H1 (cell line): ENCODE measurements at regions not wholly inside any gene's neighbourhood (a gene's known extent, or its start where the extent isn't known, plus 50 kb on each side); places are given as distances from the start of the nearest gene placed in this dataset.

Experiments
- CTCF ChIA-PET: fragments of 300-600 bp; sonication (Branson Sonifier 250); formaldehyde crosslinking; loops from one replicate; lab custom pipeline; 2021; ENCODE audit not compliant: partially characterized antibody; lab: Charles Lee
- POLR2A ChIA-PET: fragments of 300-600 bp; sonication (Branson Sonifier 250); formaldehyde crosslinking; loops from one replicate; lab custom pipeline; 2021; ENCODE audit warnings: inconsistent platforms; ENCODE audit not compliant: partially characterized antibody; lab: Charles Lee
- DNase-seq, 2 experiments: peaks; one replicate each; pipeline versions ENCODE4 v3.0.0 to v3.0.0-alpha.2; 2010 to 2022; ENCODE audit warnings: low spot score in 2 of 2, low read depth in 1 of 2, mixed read lengths in 1 of 2
- FAIRE-seq: peaks from 2 replicates; lab custom pipeline; 2011; peaks lifted over from hg19 to GRCh38; lab: Jason Lieb, UNC
- H2AFZ ChIP-seq: 2 replicates; pipeline ENCODE4 v1.8.1; 2012; ENCODE audit warnings: low read length, inconsistent platforms
- H2AK5ac ChIP-seq: 2 replicates; pipeline ENCODE4 v1.6.1; 2013; ENCODE audit warnings: low read depth, low read length
- H2BK120ac ChIP-seq: replicated peaks from 2 replicates; pipeline ENCODE3; 2013; ENCODE audit warnings: low read depth, low read length, inconsistent platforms
- H2BK12ac ChIP-seq: 2 replicates; pipeline ENCODE4 v1.6.1; 2013; ENCODE audit warnings: low read depth, low read length
- H2BK15ac ChIP-seq: 2 replicates; pipeline ENCODE4 v1.6.1; 2013; ENCODE audit warnings: low read length
- H2BK20ac ChIP-seq: 2 replicates; pipeline ENCODE4 v1.6.1; 2013; ENCODE audit warnings: low read length
- H2BK5ac ChIP-seq: 2 replicates; pipeline ENCODE4 v1.6.1; 2013; ENCODE audit warnings: low read depth, low read length
- H3K14ac ChIP-seq: 2 replicates; pipeline ENCODE4 v1.6.1; 2013; ENCODE audit warnings: inconsistent platforms; ENCODE audit not compliant: insufficient read length
- H3K18ac ChIP-seq: 2 replicates; pipeline ENCODE4 v1.6.1; 2013; ENCODE audit warnings: low read length; ENCODE audit errors: extremely low read depth
- H3K23ac ChIP-seq: 2 replicates; pipeline ENCODE4 v1.6.1; 2013; ENCODE audit warnings: inconsistent platforms; ENCODE audit not compliant: insufficient read length
- H3K23me2 ChIP-seq: 2 replicates; pipeline ENCODE4 v1.6.1; 2013; ENCODE audit warnings: low read depth, low read length
- H3K27ac ChIP-seq: 2 replicates; pipeline ENCODE4 v1.6.1; 2011; ENCODE audit warnings: low read depth, low read length, inconsistent platforms
- H3K27me3 ChIP-seq, 4 experiments: replicated peaks in 1 of 4; 1 replicate in 1 of 4; 2 replicates in 3 of 4; pipeline versions ENCODE4 v1.6.1 to v1.8.1; 2011 to 2013; ENCODE audit warnings: low read length in 3 of 4, mild to moderate bottlenecking in 3 of 4, inconsistent platforms in 2 of 4, mixed read lengths in 2 of 4, moderate library complexity in 1 of 4; ENCODE audit not compliant: control insufficient read depth in 3 of 4, insufficient read depth in 3 of 4; ENCODE audit errors: extremely low read depth in 1 of 4
- H3K36me3 ChIP-seq, 4 experiments: 2 replicates each; pipeline versions ENCODE4 v1.6.1 to v1.8.1; 2011 to 2013; ENCODE audit warnings: mild to moderate bottlenecking in 4 of 4, low read length in 3 of 4, moderate library complexity in 2 of 4, control low read depth in 1 of 4, inconsistent platforms in 1 of 4; ENCODE audit not compliant: insufficient read depth in 4 of 4, control insufficient read depth in 2 of 4
- H3K4ac ChIP-seq: replicated peaks from 2 replicates; pipeline ENCODE3; 2013; ENCODE audit warnings: low read length, low read depth, mixed read lengths, inconsistent platforms; ENCODE audit not compliant: insufficient read length
- H3K4me1 ChIP-seq, 4 experiments: replicated peaks in 1 of 4; 1 replicate in 1 of 4; 2 replicates in 3 of 4; pipeline versions ENCODE4 v1.6.1 to v1.8.1; 2011 to 2013; ENCODE audit warnings: low read length in 3 of 4, inconsistent platforms in 2 of 4, mixed read lengths in 1 of 4; ENCODE audit not compliant: insufficient read depth in 4 of 4, control insufficient read depth in 3 of 4
- H3K4me2 ChIP-seq, 2 experiments: 2 replicates each; pipeline versions ENCODE4 v1.6.1 to v1.8.1; 2011 to 2013; ENCODE audit warnings: low read depth in 2 of 2, low read length in 2 of 2, control low read depth in 1 of 2, inconsistent platforms in 1 of 2, mild to moderate bottlenecking in 1 of 2; ENCODE audit not compliant: insufficient read depth in 1 of 2
- H3K4me3 ChIP-seq, 4 experiments: fragments of 200-600, 300-600 bp in 1 of 4; sonication (generic), shearing (Covaris generic), sonication (Bioruptor Twin) in 1 of 4; 2 replicates each; pipeline versions ENCODE4 v1.5.1 to v1.8.1; 2011 to 2016; ENCODE audit warnings: low read length in 4 of 4, low read depth in 3 of 4, control low read depth in 2 of 4, inconsistent platforms in 2 of 4, mild to moderate bottlenecking in 2 of 4, mixed read lengths in 1 of 4, moderate library complexity in 1 of 4; ENCODE audit not compliant: insufficient read depth in 2 of 4; ENCODE audit errors: extremely low read depth in 1 of 4
- H3K56ac ChIP-seq: replicated peaks from 2 replicates; pipeline ENCODE3; 2013; ENCODE audit warnings: low read depth, mild to moderate bottlenecking, mixed read lengths, low read length, inconsistent platforms; ENCODE audit not compliant: insufficient read length
- H3K79me1 ChIP-seq: 2 replicates; pipeline ENCODE4 v1.6.1; 2013; ENCODE audit warnings: low read depth, low read length, control low read depth
- H3K79me2 ChIP-seq, 2 experiments: 2 replicates each; pipeline versions ENCODE4 v1.6.1 to v1.8.1; 2012 to 2013; ENCODE audit warnings: low read length in 2 of 2, mild to moderate bottlenecking in 2 of 2, inconsistent platforms in 1 of 2; ENCODE audit not compliant: insufficient read depth in 2 of 2, control insufficient read depth in 1 of 2
- H3K9ac ChIP-seq, 4 experiments: replicated peaks in 1 of 4; 1 replicate in 1 of 4; 2 replicates in 3 of 4; pipeline versions ENCODE4 v1.6.1 to v1.8.1; 2011 to 2013; ENCODE audit warnings: low read depth in 3 of 4, low read length in 3 of 4, control low read depth in 2 of 4, mild to moderate bottlenecking in 2 of 4, moderate library complexity in 2 of 4, inconsistent platforms in 1 of 4; ENCODE audit errors: extremely low read depth in 1 of 4
- H3K9me3 ChIP-seq, 2 experiments: 2 replicates each; pipeline versions ENCODE4 v1.6.1 to v1.8.1; 2012 to 2013; ENCODE audit warnings: mild to moderate bottlenecking in 2 of 2, moderate library complexity in 2 of 2, control low read depth in 1 of 2, inconsistent platforms in 1 of 2, low read depth in 1 of 2, low read length in 1 of 2, mixed read lengths in 1 of 2; ENCODE audit not compliant: insufficient read depth in 2 of 2
- H4K20me1 ChIP-seq, 2 experiments: replicated peaks in 1 of 2; 2 replicates each; pipeline versions ENCODE3 to v1.8.1; 2011 to 2013; ENCODE audit warnings: inconsistent platforms in 2 of 2, low read length in 2 of 2, mild to moderate bottlenecking in 1 of 2; ENCODE audit not compliant: insufficient read depth in 2 of 2, control insufficient read depth in 1 of 2
- H4K5ac ChIP-seq: 2 replicates; pipeline ENCODE4 v1.6.1; 2013; ENCODE audit warnings: low read length, low read depth, mixed read lengths, inconsistent platforms; ENCODE audit not compliant: insufficient read length
- H4K8ac ChIP-seq: 2 replicates; pipeline ENCODE4 v1.8.0; 2013; ENCODE audit warnings: mild to moderate bottlenecking, moderate library complexity, low read length, inconsistent platforms; ENCODE audit not compliant: insufficient read depth; ENCODE audit errors: extremely low read depth
- H4K91ac ChIP-seq: replicated peaks from 2 replicates; pipeline ENCODE3; 2013; ENCODE audit warnings: low read length, mixed read lengths, inconsistent platforms; ENCODE audit not compliant: insufficient read length
- CBX5 ChIP-seq: fragments of 300-800, 300-1000 bp; sonication (generic); IDR thresholded peaks from 2 replicates; pipeline ENCODE4 v1.7.1; 2016; ENCODE audit warnings: antibody characterized with exemption, low read length, low read depth
- CBX8 ChIP-seq: fragments of 300-800, 300-1000 bp; sonication (generic); IDR thresholded peaks from 2 replicates; pipeline ENCODE4 v1.7.1; 2016; ENCODE audit warnings: low read depth, low read length, borderline replicate concordance
- FOSL1 ChIP-seq: IDR thresholded peaks from 2 replicates; pipeline ENCODE4 v1.6.1; 2011; ENCODE audit warnings: mild to moderate bottlenecking, low read depth, low read length, moderate library complexity; ENCODE audit not compliant: insufficient read depth
- RAD21 ChIP-seq, 2 experiments: IDR thresholded peaks in 1 of 2; conservative IDR thresholded peaks in 1 of 2; 2 replicates each; pipeline ENCODE4 v1.6.1; 2011; ENCODE audit warnings: low read depth in 2 of 2, low read length in 2 of 2, improper control_type of control experiment in 1 of 2, inconsistent platforms in 1 of 2, mild to moderate bottlenecking in 1 of 2, moderate library complexity in 1 of 2
- RNF2 ChIP-seq: fragments of 200-900, 300-1000 bp; sonication (generic); IDR thresholded peaks from 2 replicates; pipeline ENCODE4 v1.7.1; 2016; ENCODE audit warnings: borderline replicate concordance, low read depth, mild to moderate bottlenecking, antibody characterized with exemption, low read length; ENCODE audit not compliant: poor library complexity, severe bottlenecking; ENCODE audit errors: missing control alignments
- SUZ12 ChIP-seq: fragments of 200-600 bp; sonication (generic); IDR thresholded peaks from 2 replicates; pipeline ENCODE4 v1.6.1; 2012; ENCODE audit warnings: mild to moderate bottlenecking, inconsistent platforms, low read length, moderate library complexity, mixed read lengths
- WGBS, 2 experiments: shearing (Covaris generic) in 1 of 2; methylation state at CpG; one replicate each; pipeline versions ENCODE4 v1.1.6 to v1.1.7; 2013 to 2015; ENCODE audit warnings: low lambda C conversion rate in 2 of 2, mixed read lengths in 2 of 2, inconsistent platforms in 1 of 2, low coverage in 1 of 2, missing lambda C conversion rate in 1 of 2; ENCODE audit not compliant: insufficient replicate concordance in 2 of 2, insufficient coverage in 1 of 2, insufficient read length in 1 of 2; ENCODE audit errors: extremely low coverage in 1 of 2, missing lambda C conversion rate in 1 of 2; 5-methylcytosine and 5-hydroxymethylcytosine counted together

- Histone ChIP-seq H2BK120ac (no peak overlapping the region), H4K8ac (no peak overlapping the region), H3K23me2 (no peaks in the 10 kb centered on the region), H3K23ac (no peak overlapping the region), H2BK15ac (no peak overlapping the region), H3K27ac (no peak overlapping the region), H3K14ac (no peak overlapping the region), H4K91ac (no peak overlapping the region), H3K27me3 (no peaks in the 10 kb centered on the region; a peak in 2 of 7 replicates), H3K56ac (no peak overlapping the region), H2AK5ac (no peak overlapping the region), H4K5ac (no peak overlapping the region), H3K9ac (no peak overlapping the region), H3K18ac (no peak overlapping the region), H3K79me2 (no peaks in the 10 kb centered on the region), H3K4me2 (no peak overlapping the region), H2BK20ac (no peak overlapping the region), H4K20me1 (peaks cover 0 to 3% of the 10 kb centered on the region in 2 experiments), H3K4me3 (no peak overlapping the region), H3K9me3 (no peaks in the 10 kb centered on the region; a peak in 1 of 4 replicates), H2BK12ac (no peak overlapping the region), H3K79me1 (no peaks in the 10 kb centered on the region), H2BK5ac (no peak overlapping the region), H3K36me3 (no peaks in the 10 kb centered on the region), H3K4ac (no peak overlapping the region), H3K4me1 (peaks cover 0 to 3% (median 2%) of the 10 kb centered on the region in 4 experiments; a peak in 4 of 7 replicates), H2AFZ (no peak overlapping the region)
- WGBS, 2 experiments: 92% methylated on average over 5 of the region's 5 CpGs; no CpG with 5 or more reads in 1 of the 2 experiments
- no peak for FAIRE-seq
- POLR2A ChIA-PET: interaction anchor here (0.7 kb wide), 1 partner anchor 999 kb away, joined by 3 read pairs; no protein-coding TSS in a partner anchor
- CTCF ChIA-PET: no interaction called here
- no peak for DNase-seq
- TF ChIP-seq CBX5: no peak
- TF ChIP-seq RNF2: no peak
- no peak for TF ChIP-seq SUZ12
- TF ChIP-seq FOSL1: no peak
- TF ChIP-seq CBX8: no peak
- TF ChIP-seq RAD21 (IDR thresholded peaks at IDR 0.05 in 1 of 2, conservative IDR thresholded peaks at IDR 0.05 in 1 of 2; ENCODE audit: low read depth in 2 of 2, low read length in 2 of 2): no peak
These were observed 90.4 kb downstream of the YTHDF1 start for GRCh38 chr20:63125581-63125837.
